GM12892 (cell line): ENCODE measurements at regions not wholly inside any gene's neighbourhood (a gene's known extent, or its start where the extent isn't known, plus 50 kb on each side); places are given as distances from the start of the nearest gene placed in this dataset.

Experiments used
- POLR2A ChIP-seq: IDR thresholded peaks from 2 replicates; pipeline ENCODE4 v1.6.1; 2011; ENCODE audit warnings: low read depth, low read length, control low read depth
- POLR2AphosphoS5 ChIP-seq: IDR thresholded peaks from 2 replicates; pipeline ENCODE4 v1.6.1; 2011; ENCODE audit warnings: low read depth, low read length, control low read depth
- TAF1 ChIP-seq: IDR thresholded peaks from 2 replicates; pipeline ENCODE4 v1.6.1; 2011; ENCODE audit warnings: low read depth, mild to moderate bottlenecking, control low read depth, low read length, borderline replicate concordance

DNA sequence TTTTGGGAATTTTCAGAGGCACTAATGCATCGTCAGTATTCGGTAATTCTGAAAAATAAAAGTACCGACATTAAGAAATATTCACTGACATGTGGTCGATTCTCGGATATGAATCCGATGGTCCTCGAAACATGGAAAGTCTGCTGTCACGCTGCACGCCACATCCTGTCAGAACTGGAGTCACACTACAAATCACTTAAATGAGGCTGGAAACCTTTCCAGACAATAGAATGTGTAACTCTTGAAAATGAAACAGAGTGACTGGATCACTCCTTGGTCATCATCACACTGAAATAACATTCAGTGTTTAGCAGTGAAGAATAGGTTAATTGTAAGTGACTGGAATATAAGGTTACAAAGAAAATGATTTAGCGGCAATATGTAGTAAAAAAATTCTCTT is 620.1 kb upstream of the ADAMTS5 start:
- TF ChIP-seq POLR2A (no peak), POLR2AphosphoS5 (no peak), TAF1 (no peak)
